Stimulated activated CD4-positive, alpha-beta T cell treated with anti-CD3 and anti-CD28 coated beads, Interleukin-12 subunit alpha, Interleukin-12 subunit beta, amount 100 ng/mL, for 4 hours (primary cell): ENCODE measurements at regions not wholly inside any gene's neighbourhood (a gene's known extent, or its start where the extent isn't known, plus 50 kb on each side); places are given as distances from the start of the nearest gene placed in this dataset.

Experiments
- DNase-seq: peaks from one replicate; pipeline ENCODE4 v3.0.0-alpha.2; 2020

- DNase-seq, result no peak
Observed at GRCh38 chr2:15049096-15049993, 416.8 kb downstream of the LRATD1 start.

- DNase-seq, result no peak
Observed at GRCh38 chr2:15050483-15050882, 418.0 kb downstream of the LRATD1 start.

DNA sequence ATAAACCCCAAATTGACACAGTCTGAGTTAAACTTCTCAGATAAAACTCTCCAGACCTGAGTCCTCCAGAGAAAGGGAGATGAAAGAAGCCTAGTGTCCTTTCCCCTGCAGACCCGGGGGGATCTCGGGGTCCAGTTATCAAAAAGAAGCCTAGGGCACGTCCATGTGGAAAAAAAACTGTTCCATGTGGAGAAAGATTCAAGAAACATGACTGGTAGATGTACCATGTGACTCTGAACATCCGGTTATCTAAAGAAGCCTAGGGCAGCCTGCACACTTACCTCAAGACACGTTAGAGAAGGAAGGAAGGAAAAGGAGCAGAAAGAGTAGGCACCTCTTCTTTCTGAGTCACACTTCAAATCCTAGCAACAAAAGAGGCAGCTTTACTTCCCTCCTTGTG is 421.0 kb downstream of the LRATD1 start:
- DNase-seq, result no peak

- DNase-seq, result no peak
Observed at GRCh38 chr2:15058015-15058720, 425.7 kb downstream of the LRATD1 start.

DNA sequence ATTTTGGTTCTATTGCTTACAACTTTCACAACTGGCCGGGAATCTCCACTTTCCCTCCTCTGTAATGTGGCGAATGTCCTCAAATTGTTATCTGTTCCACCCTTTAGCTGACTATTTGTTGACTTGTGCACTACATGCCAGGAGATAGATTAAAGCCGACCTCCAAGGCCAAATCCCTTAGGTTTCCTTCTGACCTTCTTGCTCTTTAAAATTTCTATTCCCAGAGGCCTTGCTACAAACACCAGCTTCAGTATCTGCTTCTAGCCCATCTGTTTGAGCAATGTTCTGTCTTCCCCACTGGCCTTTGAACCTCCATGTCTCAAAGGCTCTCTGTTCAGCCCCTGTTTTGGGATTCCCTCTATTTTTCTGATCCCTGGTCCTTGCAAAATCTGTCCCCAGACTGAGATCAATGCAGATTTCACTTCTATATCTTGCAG is 426.2 kb downstream of the LRATD1 start:
- DNase-seq, result no peak

- DNase-seq, result no peak
Observed at GRCh38 chr2:15059870-15060512, 427.5 kb downstream of the LRATD1 start.

DNA sequence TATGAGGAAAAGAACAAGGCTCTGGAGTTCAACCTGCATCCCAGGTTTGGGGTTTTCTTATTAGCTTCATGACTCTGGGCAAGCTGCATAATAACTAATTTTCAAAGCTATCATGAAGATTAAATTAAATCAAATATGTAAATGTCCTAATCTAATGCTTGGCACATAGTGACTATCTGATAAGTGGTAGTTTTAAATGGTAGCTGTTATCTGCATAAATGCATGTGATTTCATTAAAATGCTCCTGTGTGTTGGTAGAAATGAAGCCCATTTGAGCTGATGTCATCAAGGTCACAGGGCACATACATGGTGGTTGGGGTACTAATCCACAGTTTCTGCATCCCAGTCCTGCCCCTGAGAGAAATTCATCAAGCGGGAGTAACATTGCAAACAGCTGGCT is 428.8 kb downstream of the LRATD1 start:
- DNase-seq, result no peak

DNA sequence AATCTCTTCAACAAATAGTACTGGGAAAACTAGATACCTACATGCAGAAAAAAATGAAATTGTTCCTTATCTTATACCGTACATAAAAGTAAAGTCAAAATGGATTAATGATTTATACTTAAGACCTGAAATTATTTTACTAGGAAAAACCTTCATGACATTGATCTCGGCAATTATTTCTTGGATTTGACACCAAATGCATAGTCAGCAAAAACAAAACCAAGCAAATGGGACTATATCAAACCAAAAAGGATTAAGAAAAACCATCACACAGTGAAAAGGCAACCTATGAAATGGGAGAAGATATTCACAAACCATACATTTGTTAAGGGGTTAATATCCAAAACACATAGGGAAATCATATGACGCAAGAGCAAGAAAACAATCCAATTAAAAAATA is 433.6 kb downstream of the LRATD1 start:
- DNase-seq, result no peak

- no peak for DNase-seq
Observed at GRCh38 chr2:15069149-15069548, 436.6 kb downstream of the LRATD1 start.

GRCh38 chr2:15072836-15073235 is 440.3 kb downstream of the LRATD1 start:
- DNase-seq, result no peak

GRCh38 chr2:15073664-15074063 is 441.1 kb downstream of the LRATD1 start:
- DNase-seq, result no peak

GRCh38 chr2:15074319-15074718 is 441.8 kb downstream of the LRATD1 start:
- no peak for DNase-seq

DNA sequence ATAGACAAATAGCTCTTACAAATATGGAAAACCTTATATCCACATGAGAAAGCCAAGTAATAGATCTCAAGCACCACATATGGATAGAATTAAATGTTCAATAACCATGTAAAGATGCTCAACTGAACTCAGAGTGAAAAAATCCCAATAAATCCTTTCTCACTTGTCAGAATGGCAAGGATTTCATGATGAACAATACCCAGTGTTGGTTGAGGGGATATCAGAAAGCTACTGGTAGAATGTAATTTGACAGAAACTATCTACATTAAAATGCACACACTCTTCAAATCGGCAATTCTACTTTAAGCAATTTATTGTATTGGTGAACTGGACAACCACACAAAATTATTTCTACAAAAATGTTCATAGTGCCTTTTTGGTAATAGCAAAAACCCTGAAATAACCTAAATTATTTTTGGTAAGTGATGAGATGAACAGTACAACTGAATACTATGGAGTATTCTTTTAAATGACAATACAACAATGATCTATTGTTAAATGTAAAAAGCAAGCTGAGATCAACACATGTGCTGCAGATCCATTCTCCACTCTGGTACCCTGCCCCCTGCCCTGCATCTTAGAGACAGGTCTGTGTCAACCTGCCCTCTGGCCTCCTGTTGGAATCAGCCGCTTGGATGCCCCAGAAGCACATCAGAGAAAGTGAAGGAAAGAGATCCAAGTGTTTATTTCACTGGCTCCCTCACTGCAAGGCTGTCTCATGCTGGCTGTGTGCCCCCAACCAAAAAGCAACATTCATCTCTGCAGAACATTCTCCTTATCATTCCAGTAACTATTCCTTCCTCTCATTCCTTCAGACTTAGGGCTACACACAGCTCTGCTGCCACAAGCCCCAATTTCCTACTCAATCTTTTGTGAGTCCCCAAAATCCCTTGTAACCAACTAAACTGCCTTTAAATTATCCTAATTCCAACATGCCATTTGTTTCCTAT is 442.5 kb downstream of the LRATD1 start:
- no peak for DNase-seq

DNA sequence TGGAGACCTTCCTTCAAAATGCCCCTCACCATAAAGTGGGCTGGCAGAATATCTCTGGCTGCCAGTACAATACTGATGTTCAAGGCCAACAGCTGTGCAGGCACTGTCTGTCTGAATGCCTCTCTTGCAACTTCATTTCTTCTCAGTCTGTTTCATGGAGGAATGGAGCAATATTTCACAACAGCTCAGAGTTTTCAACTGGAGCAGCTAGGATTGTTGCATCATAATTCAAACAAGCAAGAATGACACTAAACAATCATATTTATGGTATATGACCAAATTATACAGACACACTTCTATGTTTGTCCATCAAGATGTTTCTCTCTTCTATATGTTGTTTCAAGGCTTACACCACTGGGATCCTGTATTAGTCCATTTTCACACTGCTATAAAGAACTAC is 444.2 kb downstream of the LRATD1 start:
- DNase-seq, result no peak

GRCh38 chr2:15081356-15081755 is 448.8 kb downstream of the LRATD1 start:
- DNase-seq, result no peak

DNA sequence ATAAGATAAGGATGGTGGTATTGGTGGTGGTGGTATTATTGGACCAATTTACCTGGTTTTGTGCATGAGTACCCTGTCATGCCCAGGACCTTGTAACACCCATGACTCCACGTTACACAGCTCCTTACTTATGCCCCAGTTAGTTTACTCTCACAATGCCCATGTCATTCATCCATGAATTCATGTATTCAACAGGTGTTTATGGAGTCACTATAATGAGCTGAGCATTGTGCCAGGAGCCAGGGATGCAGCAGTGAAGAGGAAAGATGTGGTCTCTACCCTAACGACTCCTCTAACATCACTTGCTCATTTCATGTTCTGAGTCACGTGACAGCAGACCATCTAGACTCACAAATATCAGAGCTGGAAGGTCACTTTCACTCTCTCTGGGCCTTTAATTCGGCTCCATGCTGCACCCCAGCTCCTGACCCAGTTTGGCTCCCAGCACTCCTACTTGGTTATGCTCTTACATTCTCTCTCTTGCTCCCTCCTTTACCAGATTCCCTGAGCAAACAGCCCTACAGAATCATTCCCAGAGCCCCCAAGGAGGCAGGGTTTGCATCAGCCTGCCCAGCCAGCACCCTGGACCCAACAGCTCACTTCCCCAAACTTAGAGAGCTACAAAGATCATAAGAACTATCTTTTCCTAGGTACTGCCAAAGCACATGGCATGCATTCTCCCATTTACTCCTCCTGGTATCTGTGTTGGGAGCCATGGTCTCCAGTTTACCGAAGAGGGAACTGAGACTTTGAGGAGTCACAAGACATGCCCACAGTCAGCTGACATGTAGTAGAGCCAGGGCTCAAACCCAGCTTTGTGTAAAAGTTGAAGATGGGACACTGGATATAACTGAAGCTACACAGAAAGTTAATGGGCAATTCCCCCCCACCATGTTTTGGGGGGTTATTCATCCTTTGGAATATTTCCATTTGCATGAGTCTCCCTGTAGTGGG is 449.9 kb downstream of the LRATD1 start:
- DNase-seq, result no peak

DNA sequence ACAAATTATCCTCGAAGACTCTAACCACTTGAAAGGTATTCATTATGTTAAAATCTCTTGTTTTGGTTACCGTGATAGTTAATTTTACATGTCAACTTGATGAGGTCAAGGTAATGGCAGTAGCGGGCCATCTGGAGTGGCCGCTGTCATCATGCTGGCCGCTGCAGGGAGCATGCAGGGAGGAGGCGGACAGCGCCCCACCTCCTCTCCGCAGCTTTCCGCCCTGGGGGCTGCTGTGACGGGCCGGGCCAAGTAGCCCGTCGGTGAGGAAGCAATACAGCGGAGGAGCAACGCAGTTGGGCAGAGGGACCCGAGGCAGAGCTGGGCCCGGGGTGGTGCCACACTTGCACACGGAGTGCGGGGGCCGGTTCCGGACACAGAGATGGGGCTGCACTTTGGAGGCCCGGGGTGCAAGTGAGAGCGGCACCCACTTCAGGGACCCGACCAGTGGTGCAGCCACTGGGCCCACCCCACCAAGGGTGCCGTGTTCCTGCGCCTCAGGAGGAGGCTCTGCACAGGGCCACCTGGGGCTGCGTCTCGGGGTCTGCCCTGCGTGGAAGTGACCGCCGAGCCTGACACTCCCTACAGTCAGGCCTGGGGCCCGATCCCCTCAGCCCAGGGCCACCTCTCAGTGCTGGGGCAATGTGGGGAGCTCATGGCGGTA is 452.4 kb downstream of the LRATD1 start:
- DNase-seq, result no peak

DNA sequence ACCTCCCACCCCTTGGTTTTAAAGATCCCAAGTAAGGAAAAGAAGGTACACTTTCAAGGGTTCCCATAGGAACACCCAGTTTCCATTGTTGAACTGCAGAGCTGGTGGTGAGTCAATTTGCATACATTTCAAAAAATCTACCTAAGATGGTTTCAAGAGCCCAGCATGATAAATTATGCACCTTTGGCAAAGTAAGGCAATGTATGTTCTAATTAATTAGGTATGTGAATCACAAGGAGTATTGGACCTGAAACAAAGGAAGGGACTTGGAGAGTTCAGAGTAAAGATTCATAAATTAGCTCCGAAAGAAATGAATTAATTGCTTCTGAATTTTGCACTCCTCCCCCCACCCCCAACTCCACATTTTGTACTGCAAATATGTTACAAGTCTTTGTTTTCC is 459.7 kb downstream of the LRATD1 start:
- no peak for DNase-seq

GRCh38 chr2:15092691-15093090 is 460.2 kb downstream of the LRATD1 start:
- DNase-seq, result no peak

DNA sequence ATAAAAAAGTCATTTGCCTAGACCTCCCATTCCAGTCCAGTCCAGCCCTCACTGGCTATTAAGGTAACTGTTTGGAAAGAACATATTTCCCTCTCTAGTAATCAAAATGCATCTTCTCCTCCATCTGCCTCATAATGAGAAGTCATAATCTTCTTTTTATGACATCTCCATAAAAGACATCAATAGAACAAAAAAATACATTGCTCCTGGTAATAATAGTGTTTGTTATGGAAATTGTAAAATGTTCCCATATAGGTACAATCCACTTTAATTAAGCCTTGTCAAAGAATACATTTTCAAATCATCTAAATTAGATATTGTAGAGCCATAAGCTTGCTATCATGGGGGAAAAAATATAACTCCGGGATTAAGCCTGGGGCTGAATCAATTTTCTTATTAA is 461.6 kb downstream of the LRATD1 start:
- no peak for DNase-seq

DNA sequence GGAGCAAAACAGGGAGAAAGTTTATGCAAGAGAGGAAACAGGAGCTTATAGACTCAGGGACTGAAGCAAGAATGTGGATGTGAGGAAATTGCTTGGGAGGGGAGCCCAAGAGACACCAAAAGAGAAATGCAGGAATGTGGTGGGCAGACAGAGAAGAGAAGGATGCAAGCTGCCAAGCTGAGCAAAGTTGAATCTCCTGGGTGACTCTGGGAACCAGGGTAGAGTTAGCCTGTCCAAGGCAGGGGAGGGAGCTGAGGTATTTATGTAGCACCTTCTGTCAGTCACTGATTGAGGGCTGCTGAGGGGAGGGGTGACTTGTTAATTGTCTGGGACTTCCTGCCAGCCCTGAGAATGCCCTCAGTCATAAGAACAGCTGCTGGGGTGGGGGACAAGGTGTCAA is 464.3 kb downstream of the NBAS start:
- no peak for DNase-seq
